Activated naive CD8-positive, alpha-beta T cell treated with anti-CD3 and anti-CD28 coated beads for 36 hours (primary cell): ENCODE measurements at regions not wholly inside any gene's neighbourhood (a gene's known extent, or its start where the extent isn't known, plus 50 kb on each side); places are given as distances from the start of the nearest gene placed in this dataset.

Source experiments
- DNase-seq: peaks from one replicate; pipeline ENCODE4 v3.0.0; 2021
- H3K27ac Mint-ChIP-seq: one replicate; pipeline ENCODE4 v1.8.0; 2022; ENCODE audit warnings: mild to moderate bottlenecking, moderate library complexity, mixed read lengths
- H3K27me3 Mint-ChIP-seq: one replicate; pipeline ENCODE4 v1.8.0; 2022; ENCODE audit warnings: mild to moderate bottlenecking, mixed read lengths
- H3K36me3 Mint-ChIP-seq: one replicate; pipeline ENCODE4 v1.8.0; 2021; ENCODE audit warnings: mild to moderate bottlenecking, mixed read lengths
- H3K4me1 Mint-ChIP-seq: one replicate; pipeline ENCODE4 v1.8.0; 2021; ENCODE audit warnings: mixed read lengths
- H3K4me3 Mint-ChIP-seq: one replicate; pipeline ENCODE4 v1.8.0; 2022; ENCODE audit warnings: mild to moderate bottlenecking, moderate library complexity, mixed read lengths
- H3K9me3 Mint-ChIP-seq: one replicate; pipeline ENCODE4 v1.8.0; 2022; ENCODE audit warnings: mixed read lengths

- no peaks in the 10 kb centered on the region for H3K27me3 Mint-ChIP-seq
- no peak for DNase-seq
- peaks cover 6% of the 10 kb centered on the region for H3K9me3 Mint-ChIP-seq
- H3K4me1 Mint-ChIP-seq, result no peaks in the 10 kb centered on the region
- H3K4me3 Mint-ChIP-seq, result no peak overlapping the region
- no peaks in the 10 kb centered on the region for H3K36me3 Mint-ChIP-seq
- no peak overlapping the region for H3K27ac Mint-ChIP-seq
These were observed 458.4 kb downstream of the SLITRK1 start for GRCh38 chr13:83423861-83424260.

- Mint-ChIP-seq H3K27me3 (no peaks in the 10 kb centered on the region), H3K9me3 (peaks cover 6% of the 10 kb centered on the region), H3K27ac (no peak overlapping the region), H3K4me3 (no peak overlapping the region), H3K36me3 (no peaks in the 10 kb centered on the region), H3K4me1 (no peaks in the 10 kb centered on the region)
- no peak for DNase-seq
These were observed 458.9 kb downstream of the SLITRK1 start for GRCh38 chr13:83423381-83423780.

- no peaks in the 10 kb centered on the region for H3K4me1 Mint-ChIP-seq
- H3K27ac Mint-ChIP-seq, result no peak overlapping the region
- no peak for DNase-seq
- no peak overlapping the region for H3K4me3 Mint-ChIP-seq
- no peaks in the 10 kb centered on the region for H3K27me3 Mint-ChIP-seq
- peaks cover 4% of the 10 kb centered on the region for H3K9me3 Mint-ChIP-seq
- H3K36me3 Mint-ChIP-seq, result no peaks in the 10 kb centered on the region
These were observed 467.9 kb downstream of the SLITRK1 start for GRCh38 chr13:83414393-83414792.

GRCh38 chr13:83386609-83387008 lies 495.7 kb downstream of the SLITRK1 start:
- Mint-ChIP-seq H3K36me3 (no peaks in the 10 kb centered on the region), H3K4me3 (no peak overlapping the region), H3K9me3 (peaks cover 1% of the 10 kb centered on the region), H3K4me1 (no peaks in the 10 kb centered on the region), H3K27ac (no peak overlapping the region), H3K27me3 (no peaks in the 10 kb centered on the region)
- DNase-seq, result no peak

- Mint-ChIP-seq H3K36me3 (no peaks in the 10 kb centered on the region), H3K27me3 (no peaks in the 10 kb centered on the region)
These were observed 503.4 kb downstream of the SLITRK1 start for GRCh38 chr13:83378908-83379307.

GRCh38 chr13:83377491-83377890 lies 504.8 kb downstream of the SLITRK1 start:
- Mint-ChIP-seq H3K4me3 (no peak overlapping the region), H3K4me1 (no peaks in the 10 kb centered on the region), H3K36me3 (no peaks in the 10 kb centered on the region)

More at GRCh38 chr13:83378908-83379307, 503.4 kb downstream of the SLITRK1 start:
- Mint-ChIP-seq H3K4me1 (no peaks in the 10 kb centered on the region), H3K9me3 (no peaks in the 10 kb centered on the region), H3K27ac (no peak overlapping the region), H3K4me3 (no peak overlapping the region)
- no peak for DNase-seq

GRCh38 chr13:83372786-83373185 lies 509.5 kb downstream of the SLITRK1 start:
- H3K27ac Mint-ChIP-seq, result no peak overlapping the region
- no peaks in the 10 kb centered on the region for H3K36me3 Mint-ChIP-seq
- no peaks in the 10 kb centered on the region for H3K4me1 Mint-ChIP-seq
- H3K27me3 Mint-ChIP-seq, result no peaks in the 10 kb centered on the region
- H3K9me3 Mint-ChIP-seq, result peaks cover 2% of the 10 kb centered on the region
- DNase-seq, result no peak
- H3K4me3 Mint-ChIP-seq, result no peak overlapping the region

More at GRCh38 chr13:83377491-83377890, 504.8 kb downstream of the SLITRK1 start:
- Mint-ChIP-seq H3K27ac (no peak overlapping the region), H3K27me3 (no peaks in the 10 kb centered on the region), H3K9me3 (peaks cover under 1% of the 10 kb centered on the region)
- no peak for DNase-seq

GRCh38 chr13:83365723-83366122 lies 516.6 kb downstream of the SLITRK1 start:
- H3K27me3 Mint-ChIP-seq, result no peaks in the 10 kb centered on the region
- DNase-seq, result no peak
- no peaks in the 10 kb centered on the region for H3K4me1 Mint-ChIP-seq
- peaks cover 3% of the 10 kb centered on the region for H3K9me3 Mint-ChIP-seq
- H3K36me3 Mint-ChIP-seq, result no peaks in the 10 kb centered on the region
- no peak overlapping the region for H3K27ac Mint-ChIP-seq
- H3K4me3 Mint-ChIP-seq, result no peak overlapping the region

GRCh38 chr13:83355041-83355440 lies 527.2 kb downstream of the SLITRK1 start:
- no peaks in the 10 kb centered on the region for H3K36me3 Mint-ChIP-seq
- H3K27ac Mint-ChIP-seq, result no peak overlapping the region
- no peak for DNase-seq
- no peaks in the 10 kb centered on the region for H3K4me1 Mint-ChIP-seq
- no peaks in the 10 kb centered on the region for H3K27me3 Mint-ChIP-seq
- H3K4me3 Mint-ChIP-seq, result no peak overlapping the region
- peaks cover 2% of the 10 kb centered on the region for H3K9me3 Mint-ChIP-seq

GRCh38 chr13:83352391-83352790 lies 529.9 kb downstream of the SLITRK1 start:
- Mint-ChIP-seq H3K36me3 (no peaks in the 10 kb centered on the region), H3K27me3 (no peaks in the 10 kb centered on the region), H3K9me3 (peaks cover 2% of the 10 kb centered on the region), H3K4me1 (no peaks in the 10 kb centered on the region), H3K4me3 (no peak overlapping the region), H3K27ac (no peak overlapping the region)
- no peak for DNase-seq

- Mint-ChIP-seq H3K4me1 (no peaks in the 10 kb centered on the region), H3K27ac (no peak overlapping the region), H3K27me3 (no peaks in the 10 kb centered on the region), H3K9me3 (no peaks in the 10 kb centered on the region), H3K36me3 (no peaks in the 10 kb centered on the region), H3K4me3 (no peak overlapping the region)
- no peak for DNase-seq
These were observed 531.7 kb downstream of the SLITRK1 start for GRCh38 chr13:83350569-83350968.

GRCh38 chr13:83344518-83344917 lies 537.8 kb downstream of the SLITRK1 start:
- H3K36me3 Mint-ChIP-seq, result no peaks in the 10 kb centered on the region
- no peaks in the 10 kb centered on the region for H3K27me3 Mint-ChIP-seq
- peaks cover 4% of the 10 kb centered on the region for H3K9me3 Mint-ChIP-seq

GRCh38 chr13:83340170-83340569 lies 542.1 kb downstream of the SLITRK1 start:
- Mint-ChIP-seq H3K4me3 (no peak overlapping the region), H3K27ac (no peak overlapping the region), H3K36me3 (no peaks in the 10 kb centered on the region), H3K4me1 (no peaks in the 10 kb centered on the region), H3K27me3 (no peaks in the 10 kb centered on the region), H3K9me3 (peaks cover 4% of the 10 kb centered on the region)
- DNase-seq, result no peak

More at GRCh38 chr13:83344518-83344917, 537.8 kb downstream of the SLITRK1 start:
- Mint-ChIP-seq H3K27ac (no peak overlapping the region), H3K4me3 (no peak overlapping the region), H3K4me1 (no peaks in the 10 kb centered on the region)
- DNase-seq, result no peak

- no peak for DNase-seq
- Mint-ChIP-seq H3K36me3 (no peaks in the 10 kb centered on the region), H3K9me3 (peaks cover 5% of the 10 kb centered on the region), H3K27ac (no peak overlapping the region), H3K4me3 (no peak overlapping the region), H3K27me3 (no peaks in the 10 kb centered on the region), H3K4me1 (no peaks in the 10 kb centered on the region)
These were observed 548.5 kb downstream of the SLITRK1 start for GRCh38 chr13:83333614-83334388.

GRCh38 chr13:83332751-83333150 lies 549.5 kb downstream of the SLITRK1 start:
- peaks cover 6% of the 10 kb centered on the region for H3K9me3 Mint-ChIP-seq
- H3K27ac Mint-ChIP-seq, result no peak overlapping the region
- no peak overlapping the region for H3K4me3 Mint-ChIP-seq
- H3K27me3 Mint-ChIP-seq, result no peaks in the 10 kb centered on the region
- H3K4me1 Mint-ChIP-seq, result no peaks in the 10 kb centered on the region
- no peak for DNase-seq
- H3K36me3 Mint-ChIP-seq, result no peaks in the 10 kb centered on the region

GRCh38 chr13:83327091-83327490 lies 555.2 kb downstream of the SLITRK1 start:
- H3K4me3 Mint-ChIP-seq, result no peak overlapping the region
- H3K27ac Mint-ChIP-seq, result no peak overlapping the region
- no peak for DNase-seq
- no peaks in the 10 kb centered on the region for H3K36me3 Mint-ChIP-seq
- peaks cover 7% of the 10 kb centered on the region for H3K9me3 Mint-ChIP-seq
- H3K4me1 Mint-ChIP-seq, result no peaks in the 10 kb centered on the region
- H3K27me3 Mint-ChIP-seq, result no peaks in the 10 kb centered on the region
